GM19372 (cell line): ENCODE measurements at regions not wholly inside any gene's neighbourhood (a gene's known extent, or its start where the extent isn't known, plus 50 kb on each side); places are given as distances from the start of the nearest gene placed in this dataset.
"Not testable (repeated sequence)": the region's sequence is repeated elsewhere in the genome, so short reads cannot be mapped to it uniquely, and the experiment has no call there.

Experiments used
- ATAC-seq: cut with Tn5 transposase; IDR thresholded peaks from one replicate; pipeline ENCODE4 v1.9.1; 2021; ENCODE audit warnings: mild to moderate bottlenecking, low read depth, moderate library complexity; ENCODE audit not compliant: unreplicated experiment

DNA sequence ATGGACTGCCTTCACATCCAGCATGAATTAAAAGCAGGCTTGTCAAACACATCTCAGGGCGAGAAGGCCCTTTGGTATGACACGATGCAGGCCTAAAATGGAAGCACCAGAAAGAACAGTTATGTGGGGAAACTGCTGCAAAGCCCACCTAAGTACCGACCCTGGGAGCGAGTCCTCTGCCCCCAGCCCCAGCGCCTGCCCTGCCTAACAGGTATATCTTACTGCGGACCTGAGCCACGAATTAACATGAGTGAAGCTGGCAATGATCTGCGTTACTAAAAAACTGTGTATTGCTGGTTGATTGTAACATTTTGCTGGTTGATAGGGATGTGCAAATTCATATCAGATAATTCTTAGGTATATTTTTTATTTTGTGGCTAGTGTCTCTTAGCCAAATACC, 441.5 kb downstream of the ZNF516 start:
- ATAC-seq: no peak

DNA sequence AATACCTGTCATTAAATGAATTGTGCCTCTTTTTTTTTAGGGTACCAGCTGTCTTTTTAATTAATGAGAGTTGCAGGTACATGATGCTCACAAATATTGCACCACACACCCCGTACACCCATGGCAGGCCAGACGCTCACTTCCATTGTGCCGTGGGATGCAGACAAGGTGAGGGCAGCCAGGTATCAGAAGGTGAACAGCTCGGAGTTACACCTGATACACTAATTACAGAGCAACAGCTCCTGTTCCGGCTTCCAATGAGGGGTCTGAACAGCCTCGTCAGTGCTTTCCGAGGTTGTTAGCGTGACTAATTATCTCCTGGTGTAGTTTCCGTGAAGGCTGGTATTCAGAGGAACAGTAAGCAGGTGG, 442.8 kb downstream of the ZNF516 start:
- no peak for ATAC-seq

DNA sequence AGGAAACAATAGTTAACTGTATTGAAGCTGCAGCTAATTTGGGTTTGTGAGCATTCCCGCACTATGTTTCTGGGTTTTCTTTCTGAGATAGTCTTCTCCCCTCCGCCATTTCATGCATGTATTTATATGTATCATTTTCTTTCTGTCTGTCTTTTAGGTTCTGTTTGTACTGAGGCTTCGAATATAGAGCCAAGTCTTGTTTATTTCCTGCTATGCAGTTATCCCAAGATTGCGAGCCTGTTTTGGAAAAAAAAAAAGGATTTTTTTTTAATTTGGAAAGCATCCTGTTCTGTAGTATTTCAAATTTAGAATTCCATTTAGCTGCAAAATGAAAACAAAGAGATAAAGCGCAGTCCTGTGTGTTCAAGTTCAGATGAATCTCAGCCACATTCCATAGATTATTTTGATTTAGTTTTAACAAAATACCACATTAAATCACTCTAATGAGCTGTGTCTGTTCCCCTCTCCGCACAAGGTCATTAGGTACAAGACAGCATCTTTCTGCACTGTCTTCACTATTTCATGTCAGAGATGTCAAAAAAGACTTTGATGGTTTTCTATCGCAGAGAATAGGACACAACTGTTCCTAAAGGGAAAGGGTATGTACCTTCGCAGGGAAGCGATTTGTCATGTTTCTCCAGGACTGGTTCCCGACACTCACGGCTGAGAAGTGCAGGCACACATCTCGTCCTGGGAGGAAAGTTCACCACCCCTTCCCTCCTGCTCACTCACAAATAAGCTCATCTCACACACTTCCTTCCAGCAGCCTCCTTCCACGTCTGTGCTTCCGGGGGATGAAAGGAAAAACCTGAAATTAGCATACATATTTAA, 443.4 kb downstream of the ZNF516 start:
- ATAC-seq: no peak

DNA sequence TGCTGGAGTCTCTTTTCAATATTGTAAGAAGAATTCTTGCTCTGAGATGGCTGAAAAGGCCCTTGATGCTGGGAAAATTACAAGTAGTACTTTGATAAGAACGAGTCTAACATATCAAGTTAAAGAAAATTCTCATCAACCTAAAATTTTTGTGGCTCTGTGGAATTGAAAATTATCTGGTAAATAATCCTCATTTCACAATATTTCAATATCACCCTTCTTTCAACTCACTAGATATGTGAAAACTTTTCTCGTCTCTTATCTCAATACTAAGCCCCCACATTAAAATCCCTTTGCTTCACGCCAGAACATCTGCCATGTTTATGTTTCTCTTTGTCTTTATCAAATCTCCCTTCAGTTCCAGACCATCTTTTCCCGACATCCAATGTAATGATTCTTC, 448.8 kb downstream of the ZNF516 start:
- no peak for ATAC-seq

DNA sequence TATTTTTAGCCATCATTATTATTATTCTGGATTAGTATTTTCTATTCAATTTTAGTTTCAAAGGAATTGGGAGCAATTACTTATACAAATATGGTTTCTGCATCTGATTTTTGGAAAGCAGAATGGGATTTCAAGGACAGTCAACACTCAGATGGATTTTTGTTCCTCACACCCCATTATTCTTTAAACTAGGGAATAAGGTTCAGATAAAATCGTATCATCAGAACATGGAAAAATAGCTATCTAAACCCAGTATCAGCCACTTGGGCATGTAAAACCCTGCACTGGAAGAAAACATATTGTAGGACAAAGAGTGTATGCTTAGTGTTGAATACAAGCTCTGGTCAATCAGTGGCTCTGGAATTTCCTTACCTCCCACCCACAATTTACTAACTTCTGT, 452.5 kb downstream of the ZNF516 start:
- ATAC-seq: no peak

DNA sequence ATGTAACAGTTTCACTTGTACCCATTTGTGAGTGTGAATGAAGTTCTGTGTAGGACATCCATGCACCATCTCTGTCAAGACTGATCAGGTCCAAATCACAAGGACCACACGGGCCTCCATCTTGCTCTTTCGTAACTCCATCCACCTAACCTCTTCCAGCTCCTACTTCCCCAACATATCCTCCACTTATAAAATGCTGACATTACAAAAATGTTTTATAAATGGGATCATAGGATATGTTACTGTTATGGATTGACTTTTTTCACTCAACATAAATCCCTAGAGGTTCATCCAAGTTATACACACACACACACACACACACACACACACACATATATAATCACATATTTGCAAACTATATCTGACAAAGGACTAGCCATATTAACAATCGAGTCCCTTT, 476.8 kb downstream of the ZNF516 start:
- ATAC-seq: no peak

DNA sequence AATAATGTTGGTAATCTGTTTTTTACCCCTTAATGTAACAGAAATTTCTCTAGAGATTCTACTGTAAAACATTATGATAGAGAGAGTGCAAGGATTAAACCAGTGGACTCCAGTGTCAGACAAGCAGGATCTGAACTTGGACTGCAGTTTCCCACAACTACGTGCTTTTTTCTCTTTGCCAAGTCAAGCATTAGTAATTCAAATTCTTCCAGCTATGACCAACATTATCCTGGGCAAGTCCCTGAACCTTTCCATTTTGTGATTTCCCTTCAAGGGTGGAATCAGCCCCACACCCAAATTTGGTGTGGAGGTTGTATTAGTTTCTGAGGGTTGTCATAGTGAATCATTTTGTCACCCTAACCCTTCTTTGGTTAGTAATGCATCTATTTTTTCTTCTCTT, 482.0 kb downstream of the ZNF516 start:
- no peak for ATAC-seq

DNA sequence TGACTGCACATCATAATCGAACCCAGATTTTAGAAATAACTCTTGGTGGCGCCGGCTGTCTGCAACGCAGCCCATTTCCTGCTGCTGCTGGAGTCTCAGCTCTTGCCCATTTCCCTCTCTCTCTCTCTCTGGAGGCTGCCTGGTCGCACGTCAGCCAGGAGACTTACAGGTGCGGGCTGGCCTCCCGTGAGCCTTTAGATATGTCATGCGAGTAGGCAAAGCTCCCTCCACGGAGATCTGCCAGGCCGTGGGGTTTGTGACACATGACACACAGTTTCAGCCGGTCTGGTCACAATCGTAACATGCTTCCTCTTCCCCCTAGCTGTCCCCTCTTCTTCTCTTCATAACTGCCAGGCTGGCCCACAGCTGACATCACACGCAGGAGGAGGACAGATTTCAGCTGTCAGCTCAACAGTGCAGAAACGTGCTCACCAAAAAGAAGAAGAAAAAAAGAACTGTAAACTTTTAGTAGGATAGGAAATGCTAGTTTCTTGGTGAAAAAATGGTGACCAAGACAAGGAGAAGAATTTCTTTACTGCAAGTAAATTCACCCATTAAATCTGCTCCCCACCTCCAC, 489.3 kb downstream of the ZNF516 start:
- ATAC-seq: no peak

DNA sequence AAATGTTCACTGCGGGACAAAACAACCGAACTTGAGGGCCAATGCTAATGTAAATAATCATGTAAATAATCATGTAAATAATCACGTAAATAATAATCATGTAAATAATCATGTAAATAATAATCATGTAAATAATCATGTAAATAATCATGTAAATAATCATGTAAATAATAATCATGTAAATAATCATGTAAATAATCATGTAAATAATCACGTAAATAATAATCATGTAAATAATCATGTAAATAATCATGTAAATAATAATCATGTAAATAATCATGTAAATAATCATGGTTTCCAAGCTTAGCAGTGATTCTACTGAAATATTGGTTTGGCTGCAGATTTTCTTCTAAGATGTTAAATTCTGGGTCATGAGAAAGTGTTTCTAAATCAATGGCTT, 507.1 kb downstream of the ZNF516 start:
- ATAC-seq: not testable (repeated sequence)

DNA sequence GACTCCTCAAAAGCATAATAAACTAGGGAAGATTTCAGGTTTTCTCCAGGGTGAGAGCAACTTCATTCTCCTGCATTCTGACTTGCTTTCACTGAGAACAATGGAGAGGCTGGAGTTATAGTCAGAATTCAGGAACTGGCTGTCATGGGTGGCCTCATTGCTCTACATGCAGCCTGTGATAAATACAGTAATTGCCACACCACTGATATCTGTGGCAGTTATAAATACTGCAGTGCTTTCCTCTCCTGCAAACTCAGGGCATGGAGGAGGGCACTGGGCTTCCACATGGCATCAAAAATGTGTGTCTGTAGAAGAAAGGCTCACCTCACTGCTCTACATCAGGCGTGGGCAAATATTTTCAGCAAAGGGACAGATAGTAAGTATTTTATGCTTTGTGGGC, 510.2 kb downstream of the ZNF516 start:
- no peak for ATAC-seq

DNA sequence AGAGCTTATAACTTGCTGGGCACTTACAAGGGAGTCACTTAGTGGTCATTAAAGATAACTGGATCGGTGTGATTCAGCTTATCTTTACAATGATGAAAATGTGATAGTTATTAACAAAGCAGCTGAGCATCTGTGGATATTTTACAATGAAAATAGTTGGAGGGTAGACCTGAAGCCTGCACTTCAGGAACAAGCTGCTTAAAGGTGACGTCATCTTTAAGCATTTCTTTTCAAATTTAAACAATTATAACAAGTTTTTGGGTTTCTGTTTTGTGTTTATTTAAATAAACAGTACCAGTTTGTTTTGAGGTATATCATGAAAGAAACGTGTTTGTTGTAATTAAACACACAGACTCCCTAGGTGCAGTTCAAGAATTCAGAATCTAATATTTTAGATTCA, 513.9 kb downstream of the ZNF516 start:
- ATAC-seq: no peak

DNA sequence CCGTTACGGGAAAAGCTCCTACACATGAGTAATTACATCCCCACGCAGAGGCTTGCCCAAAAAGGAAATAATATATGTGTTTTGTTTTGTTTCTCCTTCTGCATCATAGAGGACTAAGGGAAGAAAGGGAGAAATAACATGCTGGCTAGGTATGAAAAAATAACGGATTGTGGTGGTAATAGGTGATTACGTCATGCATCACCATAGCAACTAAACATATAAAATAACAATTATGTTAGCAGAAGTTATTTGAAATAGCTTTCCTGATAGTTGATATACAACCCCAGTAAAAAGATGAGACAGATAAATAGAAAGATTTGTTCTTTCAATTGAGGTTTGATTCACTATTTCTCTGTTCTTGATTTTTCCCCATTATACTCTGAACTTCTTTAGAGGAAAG, 518.0 kb downstream of the ZNF516 start:
- ATAC-seq: no peak

DNA sequence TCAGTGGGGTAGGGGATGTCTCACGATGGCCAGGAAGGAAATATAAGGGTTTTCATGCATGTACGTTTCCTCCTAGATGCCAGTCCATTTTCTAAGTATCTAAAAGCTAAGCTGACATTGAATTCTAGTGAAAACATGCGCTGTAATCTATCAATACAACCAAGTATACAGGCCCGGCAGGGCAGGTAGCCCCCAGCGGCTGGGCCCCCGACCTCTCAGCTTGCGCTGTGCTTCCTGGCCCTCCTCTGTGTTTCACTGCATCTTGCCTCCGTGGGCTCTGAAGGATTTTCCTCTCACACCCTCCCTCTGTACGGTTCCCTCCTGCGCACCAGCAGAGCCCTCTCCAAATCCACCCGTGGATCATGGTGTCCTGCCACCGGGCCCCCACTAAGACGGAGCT, 524.8 kb downstream of the ZNF516 start:
- ATAC-seq: no peak

DNA sequence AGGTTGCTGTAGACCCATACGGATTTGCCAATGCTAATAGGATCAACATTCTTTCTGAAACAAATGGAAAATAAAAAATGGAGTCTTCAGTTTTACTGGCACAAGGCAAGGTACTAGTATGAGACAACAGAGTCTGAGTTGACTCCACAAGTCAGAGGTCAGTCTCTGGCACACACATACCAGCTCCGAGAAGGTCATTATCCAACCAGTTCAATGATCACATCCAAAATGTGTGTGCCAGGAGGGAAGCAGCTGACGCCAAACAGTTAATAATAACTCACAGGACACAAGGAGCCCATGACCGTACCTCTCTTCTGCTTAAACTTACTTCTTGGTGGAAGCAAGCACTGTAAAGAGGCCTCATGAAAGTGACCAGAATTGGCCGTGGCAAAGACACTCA, 528.6 kb downstream of the ZNF516 start:
- no peak for ATAC-seq

DNA sequence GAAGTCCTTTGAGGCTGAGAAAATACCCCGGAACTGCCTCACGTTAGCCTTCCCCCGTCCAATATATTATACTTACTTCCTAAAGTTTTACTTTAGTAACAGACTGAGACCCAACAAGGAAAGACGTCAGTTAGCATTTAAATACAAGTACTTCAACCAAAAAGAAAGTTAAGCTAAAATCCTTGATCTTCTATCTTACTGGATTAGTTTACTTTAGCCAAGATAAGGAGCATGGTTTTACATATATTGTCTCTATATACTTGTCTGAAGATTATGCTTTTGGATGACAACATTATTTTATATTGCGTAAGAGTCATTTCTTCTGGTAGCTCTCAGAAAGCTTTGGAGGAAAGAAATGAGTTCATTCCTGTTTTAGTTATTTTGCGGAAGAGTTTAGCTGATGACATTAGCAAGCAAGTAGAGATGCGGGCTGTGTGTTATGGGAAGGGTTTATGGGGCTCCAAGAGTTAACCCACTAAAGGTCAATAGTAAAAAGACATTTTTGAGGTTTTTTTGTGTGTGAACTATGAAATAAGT, 532.9 kb downstream of the ZNF516 start:
- no peak for ATAC-seq

DNA sequence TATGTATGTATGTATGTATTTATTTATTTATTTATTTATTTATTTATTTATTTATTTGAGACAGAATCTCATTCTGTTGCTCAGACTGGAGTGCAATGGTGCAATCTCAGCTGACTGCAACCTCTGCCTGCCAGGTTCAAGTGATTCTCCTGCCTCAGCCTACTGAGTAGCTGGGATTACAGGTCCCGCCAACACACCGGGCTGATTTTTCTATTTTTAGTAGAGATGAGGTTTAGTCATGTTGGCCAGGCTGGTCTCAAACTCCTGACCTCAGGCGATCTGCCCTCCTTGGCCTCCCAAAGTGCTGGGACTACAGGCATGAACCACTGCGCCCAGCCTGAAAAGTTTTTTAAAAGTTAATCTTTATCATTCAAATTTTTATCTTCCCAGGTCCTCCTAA, 532.9 kb upstream of the SMIM21 start:
- ATAC-seq: not testable (repeated sequence)

DNA sequence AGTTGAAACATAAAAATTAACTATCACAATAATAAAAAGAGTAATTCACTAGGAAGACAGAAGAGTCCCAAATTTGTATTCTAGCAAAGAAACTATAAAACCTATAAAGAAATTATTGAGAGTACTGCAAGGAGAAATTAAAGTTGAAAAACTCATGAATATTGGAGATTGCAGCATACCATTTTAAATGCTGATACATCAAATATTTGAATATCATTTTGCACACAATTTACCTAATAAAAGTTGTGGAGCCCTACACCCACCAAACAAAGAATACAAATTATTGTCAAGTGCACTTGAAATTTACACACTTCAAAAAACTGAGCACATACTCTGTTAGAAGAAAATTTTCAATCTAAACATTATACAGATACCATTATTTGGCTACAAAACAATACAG, 531.6 kb upstream of the SMIM21 start:
- no peak for ATAC-seq

DNA sequence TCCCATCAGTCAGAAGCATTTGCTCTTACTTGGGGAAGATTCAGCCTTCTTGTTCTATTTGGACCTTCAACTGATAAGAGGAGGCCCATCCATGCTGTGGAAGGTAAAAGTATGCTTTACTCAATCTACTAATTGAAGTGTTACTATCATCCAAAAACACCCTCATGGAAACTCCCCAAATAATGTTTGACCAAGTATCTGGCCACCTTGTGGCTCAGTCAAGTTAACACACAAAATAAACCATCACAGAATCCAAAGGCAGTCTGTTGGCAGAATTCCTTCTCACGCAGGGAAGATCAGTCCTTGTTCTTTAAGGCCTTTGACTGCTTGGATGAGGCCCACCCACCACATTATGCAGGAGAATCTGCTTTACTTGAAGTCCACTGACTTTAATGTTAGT, 531.2 kb upstream of the SMIM21 start:
- ATAC-seq: no peak

DNA sequence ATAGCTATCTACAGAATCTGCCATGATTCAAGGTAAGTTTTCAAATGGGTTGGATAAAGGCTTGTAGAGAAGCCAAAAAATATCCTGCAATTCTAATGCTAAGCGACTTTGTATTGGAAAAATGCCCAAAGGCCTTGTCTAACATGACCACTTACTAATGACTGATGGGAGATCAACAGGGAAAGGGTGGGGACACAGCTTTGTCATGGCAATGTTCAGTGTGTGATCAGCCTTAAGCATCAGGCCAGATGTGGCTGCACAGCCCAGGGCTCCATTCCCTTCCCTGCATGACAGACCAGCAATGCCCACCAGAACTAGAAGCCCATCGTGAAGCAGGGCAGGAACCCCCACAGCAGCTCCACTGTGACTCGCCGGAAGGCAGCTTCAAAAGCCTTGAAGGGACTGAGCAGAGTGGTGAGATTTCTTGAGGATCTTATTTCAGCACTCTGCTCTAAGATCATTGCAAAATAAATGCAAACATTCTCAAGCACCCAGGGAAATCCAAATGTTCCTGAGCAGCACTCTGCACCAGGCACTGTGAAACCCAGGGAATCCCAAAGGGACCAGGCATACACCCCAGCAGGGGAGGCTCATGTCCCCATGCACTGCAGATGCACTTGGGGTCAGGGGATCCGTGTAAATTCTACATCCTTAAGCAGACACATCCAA, 517.9 kb upstream of the SMIM21 start:
- no peak for ATAC-seq

DNA sequence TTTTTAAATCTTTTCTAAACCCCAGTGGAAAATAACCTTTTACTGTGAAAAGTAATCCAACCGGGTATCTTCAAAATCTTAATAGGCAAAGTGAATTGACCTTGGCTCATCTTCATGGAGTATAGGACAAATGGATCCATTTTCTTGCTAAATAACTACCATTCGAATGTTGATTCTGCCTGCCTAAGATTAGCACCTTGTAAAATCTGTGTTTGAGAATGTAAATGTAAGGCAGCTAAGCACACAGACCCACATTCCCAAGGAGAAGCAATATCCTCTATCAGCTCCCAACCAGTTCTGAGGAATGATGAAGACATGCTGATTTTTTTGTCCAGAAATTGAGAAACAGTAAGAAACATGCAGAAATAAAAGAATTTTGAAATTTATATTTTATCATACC, 509.8 kb upstream of the SMIM21 start:
- no peak for ATAC-seq

DNA sequence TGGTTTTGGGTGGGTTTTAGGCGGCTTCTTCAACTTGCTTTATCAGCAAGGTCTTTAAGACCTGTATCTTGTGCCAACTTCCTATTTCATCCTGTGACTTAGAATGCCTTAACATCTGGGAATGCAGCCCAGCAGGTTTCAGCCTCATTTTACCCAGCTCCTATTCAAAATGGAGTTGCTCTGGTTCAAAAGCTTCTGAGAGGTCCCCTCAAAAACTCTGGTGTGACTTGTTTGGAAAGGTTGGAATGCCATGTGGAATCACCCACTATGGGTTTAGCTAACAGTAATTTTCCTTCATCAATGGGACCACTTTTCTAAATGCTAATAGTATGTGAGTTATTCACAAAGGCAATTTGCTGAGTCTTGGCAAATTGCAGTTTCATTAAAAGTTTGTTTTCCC, 509.4 kb upstream of the SMIM21 start:
- ATAC-seq: no peak

DNA sequence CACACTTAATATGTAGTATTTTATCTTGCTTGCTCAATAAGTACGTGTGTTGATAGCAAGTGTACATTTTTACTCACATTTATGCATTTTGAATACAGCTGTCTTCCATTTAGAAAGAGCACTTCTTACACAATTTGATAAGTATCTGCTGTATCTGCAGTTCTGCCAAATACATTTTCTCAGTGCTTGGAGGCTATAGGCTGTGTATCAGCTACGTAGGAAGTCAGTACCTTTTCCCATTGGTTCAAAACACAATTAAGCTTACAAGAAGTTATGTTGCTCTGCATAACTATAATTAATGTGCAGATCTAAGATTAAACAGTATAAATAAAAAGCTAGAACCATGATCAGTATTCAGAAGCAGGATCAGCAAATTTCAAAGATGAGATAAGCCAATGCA, 503.6 kb upstream of the SMIM21 start:
- ATAC-seq: no peak
